ENCODE measurements at regions not wholly inside any gene's neighbourhood (a gene's known extent, or its start where the extent isn't known, plus 50 kb on each side); places are given as distances from the start of the nearest gene placed in this dataset.

- no peak overlapping the region for H3K4me3 ChIP-seq
- WGBS (ENCODE audit: insufficient coverage, low coverage, missing lambda C conversion rate) = 37% methylated on average over 1 of the region's 1 CpG
- no peak overlapping the region for H2AFZ ChIP-seq (ENCODE audit: low read depth, low read length)
- in situ Hi-C loops (cut with MboI) (no loop called here), intact Hi-C loops (cut with micrococcal nuclease) (no loop called here)
- no peak for DNase-seq (ENCODE audit: extremely low read depth in 1 of 4, low spot score in 3 of 4)
- H3K9ac ChIP-seq (ENCODE audit: insufficient read depth in 1 of 2, low read depth in 2 of 2, low read length in 2 of 2) = no peak overlapping the region
- TF ChIP-seq POLR2AphosphoS2 (IDR thresholded peaks at IDR 0.05; ENCODE audit: low read length) (no peak), RB1 (IDR thresholded peaks at IDR 0.05; ENCODE audit: low read depth) (no peak), CTBP1 (IDR thresholded peaks at IDR 0.05; ENCODE audit: borderline replicate concordance) (no peak), DNMT1 (IDR thresholded peaks at IDR 0.05) (no peak), ZNF75A (CRISPR knock-in tag; IDR thresholded peaks at IDR 0.05) (no peak), TRIM25 (IDR thresholded peaks at IDR 0.05; ENCODE audit: borderline replicate concordance) (no peak), ATF1 (CRISPR knock-in tag; IDR thresholded peaks at IDR 0.05) (no peak), ATF1 (tag; IDR thresholded peaks at IDR 0.05) (no peak), ZNF121 (CRISPR knock-in tag; conservative IDR thresholded peaks at IDR 0.05) (no peak), FOXM1 (IDR thresholded peaks at IDR 0.05; ENCODE audit: low read depth) (no peak), FOXM1 (CRISPR knock-in tag; IDR thresholded peaks at IDR 0.05; ENCODE audit: low read depth) (no peak), HDAC2 (IDR thresholded peaks at IDR 0.05) (no peak), MYC (IDR thresholded peaks at IDR 0.05; ENCODE audit: low read depth, low read length) (no peak), MYC (CRISPR knock-in tag; IDR thresholded peaks at IDR 0.05; ENCODE audit: borderline replicate concordance, low read depth) (no peak), POLR2A (conservative IDR thresholded peaks at IDR 0.05) (no peak), POLR2H (tag; IDR thresholded peaks at IDR 0.05; ENCODE audit: low read depth) (no peak), RBM15 (IDR thresholded peaks at IDR 0.05; ENCODE audit: insufficient read depth, low read length) (no peak), RBM14 (IDR thresholded peaks at IDR 0.05; ENCODE audit: borderline replicate concordance, insufficient read depth, low read depth, low read length) (no peak), TCF15 (CRISPR knock-in tag; IDR thresholded peaks at IDR 0.05) (no peak), UBTF (IDR thresholded peaks at IDR 0.05; ENCODE audit: borderline replicate concordance in 1 of 2, low read depth in 2 of 2, low read length in 2 of 2) (no peak), ZNF586 (CRISPR knock-in tag; conservative IDR thresholded peaks at IDR 0.05) (no peak), MXI1 (IDR thresholded peaks at IDR 0.05; ENCODE audit: low read depth, low read length) (no peak)
- H3K79me2 ChIP-seq (ENCODE audit: control insufficient read depth, insufficient read depth, low read length) = no peaks in the 10 kb centered on the region
- POLR2A ChIA-PET = no interaction called here
- CTCF ChIA-PET (ENCODE audit: low intra/inter-chr PET ratio) = no interaction called here
- no peaks in the 10 kb centered on the region for H3K36me3 ChIP-seq (ENCODE audit: control insufficient read depth, insufficient read depth, low read length)
- no peak overlapping the region for H3K4me2 ChIP-seq (ENCODE audit: insufficient read depth, low read length)
- no TSS peak for BruUV-seq (replicated peaks)
- peaks cover 6 to 8% of the 10 kb centered on the region in 2 experiments; a peak in 3 of 5 replicates for H3K27me3 ChIP-seq (ENCODE audit: control insufficient read depth in 2 of 2, insufficient read depth in 2 of 2, low read length in 2 of 2)
- no peak overlapping the region for H3K27ac ChIP-seq (ENCODE audit: extremely low read depth, low read depth, low read length)
- ATAC-seq = no peak
- H3K4me1 ChIP-seq (replicated peaks in 1 of 2; ENCODE audit: control insufficient read depth in 2 of 2, insufficient read depth in 2 of 2, low read length in 2 of 2) = no peaks in the 10 kb centered on the region
- H3K9me1 ChIP-seq (ENCODE audit: control insufficient read depth, insufficient read depth, low read length) = no peaks in the 10 kb centered on the region
- FAIRE-seq = no peak
- no peaks in the 10 kb centered on the region for H3K9me3 ChIP-seq (replicated peaks; ENCODE audit: control insufficient read depth, insufficient read depth, low read depth, low read length)
- no peaks in the 10 kb centered on the region for H4K20me1 ChIP-seq (replicated peaks; ENCODE audit: control insufficient read depth, insufficient read depth, low read length)
These were observed 160.6 kb upstream of the EEPD1 start for GRCh38 chr7:35992436-35992835.
